Stimulated activated CD8-positive, alpha-beta memory T cell treated with anti-CD3 and anti-CD28 coated beads, Interleukin-4, amount 100 ng/mL, for 1 hour (primary cell): ENCODE measurements at regions not wholly inside any gene's neighbourhood (a gene's known extent, or its start where the extent isn't known, plus 50 kb on each side); places are given as distances from the start of the nearest gene placed in this dataset.

Experiments
- DNase-seq, 2 donors: peaks; one replicate each; pipeline ENCODE4 v3.0.0-alpha.2; 2020; ENCODE audit warnings: low read depth in 2 of 2, low spot score in 1 of 2

GRCh38 chr9:28005779-28006178, 432.5 kb upstream of the C9orf72 start:
- DNase-seq = no peak

- no peak for DNase-seq
Observed at GRCh38 chr9:28007097-28007817, 434.0 kb upstream of the C9orf72 start.

- DNase-seq = no peak
Observed at GRCh38 chr9:28014212-28014611, 440.9 kb upstream of the C9orf72 start.

- no peak for DNase-seq
Observed at GRCh38 chr9:28024676-28025075, 451.4 kb upstream of the C9orf72 start.

- DNase-seq = no peak
Observed at GRCh38 chr9:28025186-28025585, 451.9 kb upstream of the C9orf72 start.

- no peak for DNase-seq
Observed at GRCh38 chr9:28031521-28032267, 458.4 kb upstream of the C9orf72 start.

GRCh38 chr9:28032268-28032590, 458.9 kb upstream of the C9orf72 start:
- no peak for DNase-seq

GRCh38 chr9:28034242-28034641, 461.0 kb upstream of the C9orf72 start:
- DNase-seq = no peak

GRCh38 chr9:28037968-28038367, 464.7 kb upstream of the C9orf72 start:
- DNase-seq = no peak

- DNase-seq = no peak
Observed at GRCh38 chr9:28045051-28045450, 471.8 kb upstream of the C9orf72 start.

- DNase-seq = no peak
Observed at GRCh38 chr9:28050046-28050445, 476.8 kb upstream of the C9orf72 start.

- DNase-seq = no peak
Observed at GRCh38 chr9:28050941-28051340, 477.7 kb upstream of the C9orf72 start.

- DNase-seq = no peak
Observed at GRCh38 chr9:28051559-28052503, 478.6 kb upstream of the C9orf72 start.

GRCh38 chr9:28053096-28053777, 480.0 kb upstream of the C9orf72 start:
- DNase-seq = no peak

GRCh38 chr9:28056006-28056405, 482.7 kb upstream of the C9orf72 start:
- no peak for DNase-seq

- no peak for DNase-seq
Observed at GRCh38 chr9:28056466-28056865, 483.2 kb upstream of the C9orf72 start.

- no peak for DNase-seq
Observed at GRCh38 chr9:28059192-28059591, 485.9 kb upstream of the C9orf72 start.

GRCh38 chr9:28064241-28064815, 491.0 kb upstream of the C9orf72 start:
- no peak for DNase-seq

- no peak for DNase-seq
Observed at GRCh38 chr9:28073270-28073669, 500.0 kb upstream of the C9orf72 start.

- DNase-seq = no peak
Observed at GRCh38 chr9:28079677-28080076, 506.4 kb upstream of the C9orf72 start.

GRCh38 chr9:28082671-28083070, 509.4 kb upstream of the C9orf72 start:
- no peak for DNase-seq
